ENCODE measurements at regions not wholly inside any gene's neighbourhood (a gene's known extent, or its start where the extent isn't known, plus 50 kb on each side); places are given as distances from the start of the nearest gene placed in this dataset.

GRCh38 chr7:63065684-63066083 lies 933.0 kb upstream of the ZNF722 start:
- no peak overlapping the region for H3K27ac Mint-ChIP-seq
- no peak for ATAC-seq
- no peak for DNase-seq (ENCODE audit: low spot score)
- no peak overlapping the region for H3K27ac ChIP-seq (ENCODE audit: low read depth)
- no peaks in the 10 kb centered on the region for H3K79me2 ChIP-seq (replicated peaks; ENCODE audit: insufficient read depth)
- 0 out of 2 replicates have a peak, but pooled peaks cover 3% of the 10 kb centered on the region for H3K36me3 ChIP-seq (ENCODE audit: insufficient read depth)
- H3K4me1 ChIP-seq (ENCODE audit: insufficient read depth), result no peaks in the 10 kb centered on the region
- no peak overlapping the region for H3K4me2 ChIP-seq
- no peak overlapping the region for H2AFZ ChIP-seq
- TF ChIP-seq NANOG (IDR thresholded peaks at IDR 0.05; ENCODE audit: borderline replicate concordance) (no peak), REST (IDR thresholded peaks at IDR 0.05; ENCODE audit: unreplicated experiment) (no peak), ZNF462 (CRISPR knock-in tag; IDR thresholded peaks at IDR 0.05) (no peak), ETS1 (IDR thresholded peaks at IDR 0.05) (no peak), EZH2 (IDR thresholded peaks at IDR 0.05; ENCODE audit: low read depth, unreplicated experiment) (no peak), ZNF114 (CRISPR knock-in tag; IDR thresholded peaks at IDR 0.05) (no peak), CTCF (conservative IDR thresholded peaks at IDR 0.05; ENCODE audit: low read depth in 2 of 2) (no peak), ZNF331 (CRISPR knock-in tag; IDR thresholded peaks at IDR 0.05; ENCODE audit: low read depth) (no peak), POLR2AphosphoS5 (IDR thresholded peaks at IDR 0.05; ENCODE audit: low read depth) (no peak), STAT1 (IDR thresholded peaks at IDR 0.05; ENCODE audit: unreplicated experiment) (no peak), CREB1 (CRISPR knock-in tag; IDR thresholded peaks at IDR 0.05; ENCODE audit: low read depth) (no peak), EZH2phosphoT487 (IDR thresholded peaks at IDR 0.05; ENCODE audit: unreplicated experiment) (no peak), JUNB (IDR thresholded peaks at IDR 0.05; ENCODE audit: unreplicated experiment) (no peak)
- H3K27me3 ChIP-seq (ENCODE audit: insufficient read depth), result no peaks in the 10 kb centered on the region
- no peaks in the 10 kb centered on the region for H3K4me1 Mint-ChIP-seq
- H3K9me2 ChIP-seq (ENCODE audit: insufficient read depth), result no peaks in the 10 kb centered on the region
- H4K20me1 ChIP-seq (replicated peaks; ENCODE audit: insufficient read depth), result no peaks in the 10 kb centered on the region
- peaks cover 86% of the 10 kb centered on the region for H3K9me3 Mint-ChIP-seq
- no peaks in the 10 kb centered on the region for H3F3A ChIP-seq (replicated peaks; ENCODE audit: low read depth)
- peaks cover 3% of the 10 kb centered on the region for H3K27me3 Mint-ChIP-seq (ENCODE audit: insufficient read depth, low read depth, poor library complexity)
- H3K4me3 ChIP-seq, result no peak overlapping the region
- H3K36me3 Mint-ChIP-seq (ENCODE audit: low read depth), result peaks cover 21% of the 10 kb centered on the region
- no peak overlapping the region for H3K4me3 Mint-ChIP-seq
